Keratinocyte (primary cell): ENCODE measurements at regions not wholly inside any gene's neighbourhood (a gene's known extent, or its start where the extent isn't known, plus 50 kb on each side); places are given as distances from the start of the nearest gene placed in this dataset.

Source experiments
- DNase-seq: peaks from one replicate; pipeline ENCODE4 v3.0.0-alpha.2; 2011; ENCODE audit warnings: low read depth, missing footprints, low spot score
- FAIRE-seq: peaks from 2 replicates; lab custom pipeline; 2011; peaks lifted over from hg19 to GRCh38; lab: Jason Lieb, UNC
- H2AFZ ChIP-seq: 2 replicates; pipeline ENCODE4 v1.6.0; 2012; ENCODE audit warnings: low read length, control low read depth, inconsistent platforms; ENCODE audit not compliant: control insufficient read depth
- H3K27ac ChIP-seq: 2 replicates; pipeline ENCODE4 v1.5.1; 2011; ENCODE audit warnings: low read length; ENCODE audit not compliant: control insufficient read depth, insufficient read depth
- H3K27me3 ChIP-seq: 3 replicates; pipeline ENCODE4 v1.6.0; 2011; ENCODE audit warnings: low read length; ENCODE audit not compliant: control insufficient read depth, insufficient read depth; ENCODE audit errors: extremely low read depth
- H3K36me3 ChIP-seq, 2 experiments: 2 replicates in 1 of 2; 3 replicates in 1 of 2; pipeline ENCODE4 v1.5.1; 2011; ENCODE audit warnings: low read length in 2 of 2, mild to moderate bottlenecking in 1 of 2; ENCODE audit not compliant: control insufficient read depth in 2 of 2, insufficient read depth in 2 of 2; ENCODE audit errors: extremely low read depth in 1 of 2
- H3K4me1 ChIP-seq: 3 replicates; pipeline ENCODE4 v1.5.1; 2011; ENCODE audit warnings: low read length; ENCODE audit not compliant: control insufficient read depth, insufficient read depth; ENCODE audit errors: extremely low read depth
- H3K4me2 ChIP-seq: 3 replicates; pipeline ENCODE4 v1.6.0; 2011; ENCODE audit warnings: low read depth, low read length; ENCODE audit not compliant: control insufficient read depth, insufficient read depth; ENCODE audit errors: extremely low read depth
- H3K4me3 ChIP-seq, 3 experiments: fragments of 200-600 bp in 1 of 3; sonication (generic) in 1 of 3; 2 replicates in 2 of 3; 3 replicates in 1 of 3; pipeline ENCODE4 v1.5.1; 2011 to 2016; ENCODE audit warnings: low read length in 3 of 3, mild to moderate bottlenecking in 3 of 3, control low read depth in 2 of 3, inconsistent platforms in 1 of 3, low read depth in 1 of 3, mixed read lengths in 1 of 3, mixed run types in 1 of 3, moderate library complexity in 1 of 3; ENCODE audit not compliant: control insufficient read depth in 2 of 3, insufficient read depth in 2 of 3; ENCODE audit errors: extremely low read depth in 1 of 3
- H3K79me2 ChIP-seq: 2 replicates; pipeline ENCODE4 v1.6.0; 2012; ENCODE audit warnings: low read length; ENCODE audit not compliant: control insufficient read depth, insufficient read depth
- H3K9ac ChIP-seq: 3 replicates; pipeline ENCODE4 v1.6.0; 2011; ENCODE audit warnings: low read length; ENCODE audit not compliant: control insufficient read depth, insufficient read depth; ENCODE audit errors: extremely low read depth
- H3K9me1 ChIP-seq: 3 replicates; pipeline ENCODE4 v1.6.0; 2011; ENCODE audit warnings: low read length; ENCODE audit not compliant: control insufficient read depth, insufficient read depth; ENCODE audit errors: extremely low read depth
- H3K9me3 ChIP-seq: 2 replicates; pipeline ENCODE4 v1.5.1; 2012; ENCODE audit warnings: low read depth, low read length; ENCODE audit not compliant: control insufficient read depth
- H4K20me1 ChIP-seq: 3 replicates; pipeline ENCODE4 v1.6.0; 2011; ENCODE audit warnings: low read length; ENCODE audit not compliant: control insufficient read depth, insufficient read depth; ENCODE audit errors: extremely low read depth
- EZH2 ChIP-seq: IDR thresholded peaks from one replicate; pipeline ENCODE4 v1.6.1; 2012; ENCODE audit warnings: inconsistent platforms, mild to moderate bottlenecking, low read length, moderate library complexity
- dilution Hi-C: fragments of 300-500 bp; cut with MboI; formaldehyde crosslinking; loops from one replicate; pipeline ENCODE4 v1.7.0; 2020; ENCODE audit warnings: low sequenced_read_pairs; ENCODE audit not compliant: extremely low pct_ligation_motif_present
- TF ChIP-seq, protein P1 (sequence below), 3 experiments: IDR thresholded peaks in 1 of 3; conservative IDR thresholded peaks in 1 of 3; optimal IDR thresholded peaks in 1 of 3; 2 replicates in 2 of 3; 3 replicates in 1 of 3; pipeline versions ENCODE3 to v1.5.1; 2011; ENCODE audit warnings: low read length in 3 of 3, mild to moderate bottlenecking in 3 of 3, moderate library complexity in 2 of 3, control low read depth in 1 of 3, inconsistent platforms in 1 of 3; ENCODE audit not compliant: insufficient read depth in 2 of 3; ENCODE audit errors: extremely low read depth in 1 of 3

DNA sequence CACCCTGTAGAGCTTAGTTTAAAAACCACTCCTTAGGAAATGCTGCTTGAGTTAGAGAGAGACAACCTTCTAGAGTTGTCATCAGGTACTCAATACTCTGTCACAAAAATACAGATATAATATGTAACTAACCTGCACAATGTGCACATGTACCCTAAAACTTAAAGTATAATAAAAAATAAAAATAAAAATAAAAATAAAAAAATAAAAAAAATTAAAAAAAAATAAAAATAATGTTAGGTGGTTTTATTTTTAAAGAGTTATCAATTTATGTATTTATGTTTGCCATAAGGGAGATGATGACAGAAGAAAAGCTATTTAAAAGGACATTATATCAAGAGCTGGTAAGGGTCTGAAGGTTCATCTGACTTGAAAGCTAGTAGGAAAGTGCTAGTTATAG is 397.9 kb downstream of the TMA16 start:
- Histone ChIP-seq H3K27me3 (no peaks in the 10 kb centered on the region), H3K9me3 (no peaks in the 10 kb centered on the region), H3K36me3 (no peaks in the 10 kb centered on the region), H3K9me1 (no peaks in the 10 kb centered on the region), H3K9ac (no peak overlapping the region), H4K20me1 (no peaks in the 10 kb centered on the region), H3K4me3 (no peak overlapping the region), H2AFZ (no peak overlapping the region), H3K4me1 (no peaks in the 10 kb centered on the region), H3K27ac (no peak overlapping the region), H3K4me2 (no peak overlapping the region), H3K79me2 (no peaks in the 10 kb centered on the region)
- no peak for TF ChIP-seq EZH2
- TF ChIP-seq, protein P1, sequence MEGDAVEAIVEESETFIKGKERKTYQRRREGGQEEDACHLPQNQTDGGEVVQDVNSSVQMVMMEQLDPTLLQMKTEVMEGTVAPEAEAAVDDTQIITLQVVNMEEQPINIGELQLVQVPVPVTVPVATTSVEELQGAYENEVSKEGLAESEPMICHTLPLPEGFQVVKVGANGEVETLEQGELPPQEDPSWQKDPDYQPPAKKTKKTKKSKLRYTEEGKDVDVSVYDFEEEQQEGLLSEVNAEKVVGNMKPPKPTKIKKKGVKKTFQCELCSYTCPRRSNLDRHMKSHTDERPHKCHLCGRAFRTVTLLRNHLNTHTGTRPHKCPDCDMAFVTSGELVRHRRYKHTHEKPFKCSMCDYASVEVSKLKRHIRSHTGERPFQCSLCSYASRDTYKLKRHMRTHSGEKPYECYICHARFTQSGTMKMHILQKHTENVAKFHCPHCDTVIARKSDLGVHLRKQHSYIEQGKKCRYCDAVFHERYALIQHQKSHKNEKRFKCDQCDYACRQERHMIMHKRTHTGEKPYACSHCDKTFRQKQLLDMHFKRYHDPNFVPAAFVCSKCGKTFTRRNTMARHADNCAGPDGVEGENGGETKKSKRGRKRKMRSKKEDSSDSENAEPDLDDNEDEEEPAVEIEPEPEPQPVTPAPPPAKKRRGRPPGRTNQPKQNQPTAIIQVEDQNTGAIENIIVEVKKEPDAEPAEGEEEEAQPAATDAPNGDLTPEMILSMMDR (optimal IDR thresholded peaks at IDR 0.05 in 1 of 3, IDR thresholded peaks at IDR 0.05 in 1 of 3, conservative IDR thresholded peaks at IDR 0.05 in 1 of 3; ENCODE audit: extremely low read depth in 1 of 3, insufficient read depth in 2 of 3, low read length in 3 of 3): no peak
- FAIRE-seq: no peak
- DNase-seq: no peak
- dilution Hi-C loops: no loop called here

- dilution Hi-C loops: no loop called here
- Histone ChIP-seq H3K9ac (no peak overlapping the region), H3K79me2 (no peaks in the 10 kb centered on the region), H2AFZ (no peak overlapping the region), H3K4me2 (no peak overlapping the region), H3K9me3 (no peaks in the 10 kb centered on the region), H3K9me1 (no peaks in the 10 kb centered on the region), H3K4me1 (no peaks in the 10 kb centered on the region), H3K36me3 (no peaks in the 10 kb centered on the region), H3K27me3 (no peaks in the 10 kb centered on the region), H3K4me3 (no peak overlapping the region), H4K20me1 (no peaks in the 10 kb centered on the region), H3K27ac (no peak overlapping the region)
- DNase-seq (no peak), FAIRE-seq (no peak)
- TF ChIP-seq EZH2: no peak
- TF ChIP-seq, protein P1 (optimal IDR thresholded peaks at IDR 0.05 in 1 of 3, IDR thresholded peaks at IDR 0.05 in 1 of 3, conservative IDR thresholded peaks at IDR 0.05 in 1 of 3; ENCODE audit: extremely low read depth in 1 of 3, insufficient read depth in 2 of 3, low read length in 3 of 3): no peak
Observed at GRCh38 chr4:163895378-163896005, 401.0 kb downstream of the TMA16 start.
